GM19452 (cell line): ENCODE measurements at regions not wholly inside any gene's neighbourhood (a gene's known extent, or its start where the extent isn't known, plus 50 kb on each side); places are given as distances from the start of the nearest gene placed in this dataset.

Source experiments
- ATAC-seq: cut with Tn5 transposase; IDR thresholded peaks from one replicate; pipeline ENCODE4 v1.9.1; 2021; ENCODE audit not compliant: unreplicated experiment

DNA sequence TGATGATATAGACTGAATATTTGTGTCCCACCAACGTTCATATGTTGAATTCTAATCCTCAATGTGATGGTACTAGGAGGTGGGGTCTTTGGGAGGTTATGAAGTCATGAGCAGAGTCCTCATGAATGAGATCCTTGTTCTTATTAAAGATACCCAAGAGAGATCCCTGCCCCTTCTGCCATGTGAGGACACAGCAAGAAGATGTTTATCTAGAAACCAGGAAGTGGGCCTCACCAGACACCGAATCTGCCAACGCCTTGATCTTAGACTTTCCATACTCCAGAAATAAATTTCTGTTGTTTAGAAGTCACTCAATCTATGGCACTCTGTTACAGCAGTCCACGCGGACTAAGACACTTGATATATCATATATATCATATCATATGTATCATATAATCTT is 67.7 kb upstream of the GCM1 start:
- no peak for ATAC-seq

DNA sequence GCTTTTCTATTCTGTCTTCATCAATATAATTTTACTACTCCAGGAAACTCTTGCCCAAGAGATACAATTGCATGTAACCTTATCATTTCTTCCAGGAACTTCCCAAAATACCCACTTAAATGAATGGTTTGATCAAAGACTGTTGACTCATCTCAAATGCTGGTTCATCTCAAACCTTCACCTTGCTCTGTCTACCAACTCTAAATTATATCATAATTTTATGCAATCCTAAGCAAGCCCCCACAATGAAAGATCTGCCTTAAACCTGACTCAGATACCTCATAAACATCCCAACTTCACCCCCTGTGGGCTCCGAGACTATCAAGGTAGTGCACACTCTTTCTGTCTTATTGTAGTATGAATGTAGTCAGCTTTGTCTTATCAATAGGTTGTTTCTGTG is 65.5 kb upstream of the GCM1 start:
- ATAC-seq, result no peak

DNA sequence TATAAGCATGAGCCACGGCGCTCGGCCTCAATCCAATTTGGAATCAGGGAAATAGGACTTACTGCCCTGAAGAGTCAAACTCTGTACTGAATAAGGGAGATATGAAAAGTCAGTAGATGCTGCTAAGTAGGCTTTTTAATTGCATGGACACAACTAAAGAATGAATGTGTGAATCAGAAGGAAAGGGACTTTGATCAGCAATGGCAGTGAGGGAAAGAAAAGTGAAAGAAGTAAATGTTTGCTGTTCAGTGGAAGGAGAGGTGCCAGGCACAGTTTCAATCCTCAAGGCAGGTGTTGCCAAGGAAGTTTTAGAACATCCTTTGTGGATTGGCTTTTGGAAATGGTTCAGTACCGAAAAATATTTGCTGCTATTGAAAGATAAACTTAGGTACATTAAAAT is 62.2 kb upstream of the GCM1 start:
- no peak for ATAC-seq

DNA sequence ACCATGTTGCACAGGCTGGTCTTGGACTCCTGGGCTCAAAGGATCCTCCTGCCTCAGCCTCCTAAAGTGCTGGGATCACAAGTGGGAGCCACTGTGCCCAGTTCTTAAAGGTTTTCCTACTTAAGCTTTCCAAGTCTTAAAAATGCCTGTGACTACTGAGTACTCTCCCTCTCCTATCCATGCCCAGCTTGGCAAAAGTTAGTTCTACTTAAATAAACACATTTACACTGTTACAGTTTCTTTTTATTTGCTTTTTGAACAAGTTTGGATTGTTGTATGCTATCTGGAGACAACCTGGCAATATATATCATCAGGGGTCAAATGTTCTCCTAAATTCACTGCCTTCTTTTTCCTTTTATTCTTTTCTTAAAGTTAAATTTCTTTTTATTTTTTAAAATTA is 61.0 kb upstream of the GCM1 start:
- ATAC-seq, result no peak

DNA sequence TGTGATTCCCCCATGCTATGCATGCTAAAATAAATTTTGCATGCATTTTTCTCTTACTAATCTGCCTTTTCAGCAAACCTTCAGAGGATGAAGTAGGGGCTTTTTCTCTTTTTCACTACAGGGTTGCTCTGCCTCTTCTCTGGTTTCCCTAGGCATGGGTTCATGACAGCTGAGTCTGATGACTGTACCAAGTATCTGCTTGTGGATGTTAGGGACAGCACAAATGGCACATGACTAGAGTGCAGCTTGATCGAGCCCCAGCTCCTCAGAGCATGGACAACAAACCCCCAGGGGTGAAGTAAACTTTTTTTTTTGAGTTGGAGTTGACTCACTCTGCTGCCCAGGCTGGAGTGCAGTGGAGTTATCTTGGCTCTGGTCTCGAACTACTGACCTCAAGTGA is 57.1 kb upstream of the GCM1 start:
- no peak for ATAC-seq

DNA sequence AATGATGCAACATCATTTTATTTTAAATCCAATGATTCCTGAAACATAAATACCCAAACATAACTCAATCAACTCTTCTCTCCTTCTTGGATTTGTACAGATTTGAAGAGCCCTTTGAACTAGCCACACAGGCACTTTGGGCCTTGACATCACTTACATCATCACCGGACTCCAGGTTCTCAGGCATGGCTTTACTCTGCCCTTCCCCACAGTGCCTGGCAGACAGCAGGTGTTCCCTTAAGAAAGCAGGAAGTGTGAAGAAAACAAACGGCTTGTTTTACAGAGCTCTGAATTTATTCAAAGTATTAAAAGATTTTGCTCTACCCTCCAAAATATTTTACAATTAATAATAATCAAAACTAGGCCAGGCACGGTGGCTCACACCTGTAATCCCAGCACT is 54.8 kb upstream of the GCM1 start:
- no peak for ATAC-seq

DNA sequence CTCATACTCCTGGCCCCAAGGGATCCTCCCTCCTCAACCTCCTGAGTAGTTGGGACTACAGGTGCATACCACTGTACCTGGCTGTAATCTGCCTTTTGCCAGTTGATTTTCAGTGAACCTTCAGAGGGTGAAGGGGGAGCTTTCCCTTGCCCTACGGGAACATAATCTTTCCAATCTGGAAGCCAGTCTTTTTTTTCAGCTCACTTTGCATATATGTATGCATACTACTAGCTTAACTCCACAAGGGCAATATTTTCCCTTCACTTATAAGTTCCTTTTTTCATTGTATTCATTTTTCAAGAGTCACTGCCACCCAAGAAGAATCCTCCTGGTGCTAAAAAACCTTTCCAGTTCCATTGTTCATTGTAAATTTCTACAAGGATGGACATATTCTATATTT is 53.4 kb upstream of the GCM1 start:
- no peak for ATAC-seq

DNA sequence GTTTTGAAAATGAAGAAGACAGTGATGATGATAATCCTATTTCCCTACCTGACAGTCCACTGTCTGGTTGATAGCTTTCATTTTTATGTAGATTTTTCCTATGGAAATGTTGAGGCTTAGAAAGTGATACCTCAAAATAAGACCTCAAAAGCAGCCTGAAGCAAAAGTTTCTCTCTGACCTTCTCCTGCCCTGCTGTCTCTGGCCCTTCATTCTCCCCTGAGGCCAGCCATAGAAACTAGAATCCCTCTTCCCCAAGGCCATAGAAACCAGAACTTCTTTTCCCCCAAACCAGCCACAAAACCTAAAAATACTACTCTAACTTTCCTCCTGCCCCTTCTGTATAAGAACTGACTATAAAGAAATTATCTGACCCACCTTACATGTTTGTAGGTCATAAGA is 52.6 kb upstream of the GCM1 start:
- ATAC-seq, result no peak

DNA sequence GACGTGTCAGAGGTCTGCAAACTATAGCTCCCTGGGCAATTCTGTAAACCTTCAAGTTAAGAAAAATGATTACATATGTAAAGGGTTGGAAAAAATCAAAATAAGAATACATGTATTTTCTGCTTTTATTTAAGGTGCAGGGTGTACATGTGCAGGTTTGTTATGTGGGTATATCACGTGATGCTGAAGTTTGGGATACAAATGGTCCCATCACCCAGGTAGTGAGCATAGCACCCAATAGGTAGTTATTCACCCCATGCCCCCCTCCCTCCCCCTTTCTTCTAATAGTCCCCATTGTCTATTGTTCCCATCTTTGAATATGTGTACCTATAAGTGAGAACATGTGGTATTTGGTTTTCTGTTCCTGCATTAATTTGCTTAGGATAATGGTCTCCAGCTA is 51.1 kb upstream of the GCM1 start:
- no peak for ATAC-seq

DNA sequence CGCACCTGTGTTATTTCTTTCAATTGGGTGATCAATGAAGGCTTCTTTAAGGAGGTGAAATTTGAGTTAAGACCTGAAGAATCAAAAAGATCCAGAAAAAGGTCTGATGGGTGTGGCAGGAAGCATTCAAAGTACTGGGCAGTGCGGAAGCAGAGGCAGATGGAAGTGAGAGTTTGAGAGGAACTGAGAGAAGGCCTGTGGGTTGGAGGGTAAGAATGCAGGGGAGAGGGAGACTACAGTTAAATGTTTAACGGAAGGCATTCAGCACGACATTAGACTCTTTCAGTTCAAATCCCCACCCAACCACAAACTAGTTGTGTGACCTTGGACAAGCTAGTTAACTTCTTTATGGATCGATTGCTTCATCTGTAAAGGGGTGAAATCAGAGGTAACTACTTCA is 50.5 kb upstream of the GCM1 start:
- ATAC-seq, result peak; percentile 98
